GM18868 (cell line): ENCODE measurements at regions not wholly inside any gene's neighbourhood (a gene's known extent, or its start where the extent isn't known, plus 50 kb on each side); places are given as distances from the start of the nearest gene placed in this dataset.

Experiments
- ATAC-seq: cut with Tn5 transposase; IDR thresholded peaks from one replicate; pipeline ENCODE4 v1.9.1; 2021; ENCODE audit warnings: mild to moderate bottlenecking, moderate library complexity; ENCODE audit not compliant: unreplicated experiment

GRCh38 chr16:86765389-86766026, 187.2 kb downstream of the FOXL1 start:
- ATAC-seq = no peak

DNA sequence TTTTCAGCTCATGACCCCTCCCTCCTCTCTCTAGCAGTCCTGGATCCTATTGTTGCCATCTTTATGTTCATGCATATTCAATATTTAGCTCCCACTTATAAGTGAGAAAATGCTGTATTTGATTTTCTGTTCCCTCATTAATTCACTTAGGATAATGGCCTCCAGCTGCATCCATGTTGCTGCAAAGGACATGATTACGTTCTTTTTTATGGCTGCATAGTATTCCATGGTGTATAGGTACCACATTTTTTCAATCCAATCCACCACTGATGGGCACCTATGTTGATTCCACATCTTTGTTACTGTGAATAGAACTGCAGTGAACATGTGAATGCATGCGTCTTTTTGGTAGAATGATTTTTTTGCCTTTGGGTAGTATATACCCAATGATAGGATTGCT, 188.4 kb downstream of the FOXL1 start:
- no peak for ATAC-seq

GRCh38 chr16:86768228-86768791, 190.0 kb downstream of the FOXL1 start:
- no peak for ATAC-seq

DNA sequence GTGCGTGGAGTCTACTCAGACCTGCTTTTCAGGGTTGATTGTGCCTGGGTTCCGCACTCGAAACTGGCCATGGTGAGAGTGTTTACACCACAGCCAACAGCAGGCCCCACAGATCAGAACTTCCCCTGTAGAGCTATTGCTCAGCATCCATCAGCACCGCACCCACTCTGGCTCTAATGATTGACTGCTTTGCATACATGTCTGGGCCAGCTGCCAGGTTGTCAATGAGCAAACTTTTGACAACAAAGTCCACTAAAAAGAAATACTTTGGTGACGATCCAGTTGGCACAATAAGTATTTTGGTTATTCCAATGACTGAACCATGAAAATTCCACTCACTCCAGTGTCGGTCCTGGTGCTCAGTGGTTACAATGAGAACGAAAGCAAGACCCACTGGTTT, 190.7 kb downstream of the FOXL1 start:
- no peak for ATAC-seq

GRCh38 chr16:86771506-86772460, 193.4 kb downstream of the FOXL1 start:
- no peak for ATAC-seq

DNA sequence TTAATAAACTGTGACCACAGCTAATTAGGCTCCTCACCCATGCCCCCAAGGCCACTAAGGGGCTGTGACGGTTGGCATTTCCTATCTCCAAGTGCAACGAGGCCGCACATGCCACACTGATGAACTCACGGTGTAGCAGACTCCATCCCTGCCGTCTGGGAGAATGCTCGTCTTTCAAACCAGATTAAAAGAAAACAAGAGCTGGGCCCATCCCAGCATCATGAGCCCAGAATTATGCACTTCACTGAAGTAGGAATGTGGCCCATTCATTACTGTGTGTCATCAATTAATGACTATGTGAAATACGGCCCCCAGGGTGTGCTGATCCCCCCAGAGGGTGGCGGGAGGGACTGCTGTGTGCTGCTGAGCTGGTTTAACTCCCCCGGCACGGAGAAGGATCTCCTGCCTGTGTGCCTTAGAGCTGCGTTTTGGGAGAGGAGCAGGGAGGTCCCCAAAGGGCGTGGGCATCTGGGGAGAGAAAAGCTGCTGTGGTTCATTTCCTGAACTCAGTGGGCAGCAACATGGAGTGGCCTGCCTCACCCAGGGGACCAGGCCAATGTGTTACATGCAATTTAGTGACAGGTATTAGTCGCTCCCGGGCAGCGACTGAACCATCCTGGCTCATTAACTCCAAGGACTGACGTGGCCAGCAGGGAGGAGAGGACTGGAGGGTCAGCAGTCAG, 194.5 kb downstream of the FOXL1 start:
- no peak for ATAC-seq

DNA sequence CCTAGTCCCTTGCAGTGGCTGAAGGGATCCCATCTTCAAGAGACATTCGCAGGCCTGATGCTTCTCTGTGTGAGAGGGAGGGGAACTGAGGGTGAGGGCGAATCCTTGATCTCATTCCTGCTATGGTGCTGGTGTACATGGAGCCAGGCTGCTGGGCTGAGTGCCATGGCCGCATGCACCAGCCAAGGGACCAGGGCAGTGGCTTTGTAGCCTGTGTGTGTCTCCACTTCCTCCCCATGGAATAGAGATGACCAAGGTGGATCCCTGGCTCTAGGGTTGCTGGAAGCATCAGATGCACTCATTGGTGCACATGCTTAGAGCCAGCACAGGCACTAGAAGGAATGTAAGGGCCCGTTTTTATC, 195.0 kb downstream of the FOXL1 start:
- no peak for ATAC-seq

- no peak for ATAC-seq
Measured at GRCh38 chr16:86774931-86775330, 196.6 kb downstream of the FOXL1 start.

DNA sequence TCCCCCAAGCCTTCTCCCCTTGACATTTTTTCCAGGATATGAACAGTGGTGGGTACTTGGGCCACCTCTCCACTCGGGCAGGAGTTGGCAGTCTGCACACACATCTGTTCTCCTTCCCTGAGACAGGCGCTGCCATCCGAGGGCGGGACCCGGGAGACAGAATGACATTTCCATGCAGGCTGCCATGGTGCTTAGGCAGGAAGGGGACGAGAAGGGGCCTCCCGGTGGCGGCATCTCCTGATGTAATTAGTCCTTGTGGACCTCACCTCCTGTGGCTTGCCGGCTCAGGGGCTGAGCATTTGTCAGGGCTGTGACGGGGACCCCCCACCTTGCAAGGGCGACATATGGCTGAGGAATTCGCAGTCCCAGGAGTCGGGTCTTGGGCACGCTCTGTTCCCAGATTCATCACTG, 197.2 kb downstream of the FOXL1 start:
- ATAC-seq = no peak

DNA sequence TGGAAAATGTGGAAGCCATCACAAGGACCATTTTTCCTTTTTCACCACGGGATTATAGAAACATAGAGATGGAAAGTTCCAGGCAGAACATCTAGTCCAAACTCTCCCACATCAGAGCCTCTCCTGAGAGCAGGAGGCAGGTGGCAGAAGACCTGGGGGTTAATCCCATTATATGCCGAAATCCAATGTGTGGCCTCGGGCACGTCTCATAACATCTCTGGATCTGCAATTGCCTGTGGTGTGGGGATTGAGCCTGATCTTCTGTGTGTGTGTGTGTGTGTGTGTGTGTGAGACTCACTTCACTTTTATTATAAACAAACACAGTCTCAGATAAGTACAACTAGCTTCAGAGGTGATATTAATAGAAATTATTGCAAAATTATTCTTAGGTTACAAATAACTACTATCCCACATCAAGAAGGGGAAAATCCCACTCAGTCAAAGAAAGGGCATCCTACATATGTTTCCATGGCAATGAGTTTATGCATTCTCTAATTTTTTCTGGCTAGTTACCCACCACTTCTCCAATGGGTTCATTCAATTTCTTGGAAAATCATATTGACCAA, 199.1 kb downstream of the FOXL1 start:
- no peak for ATAC-seq

DNA sequence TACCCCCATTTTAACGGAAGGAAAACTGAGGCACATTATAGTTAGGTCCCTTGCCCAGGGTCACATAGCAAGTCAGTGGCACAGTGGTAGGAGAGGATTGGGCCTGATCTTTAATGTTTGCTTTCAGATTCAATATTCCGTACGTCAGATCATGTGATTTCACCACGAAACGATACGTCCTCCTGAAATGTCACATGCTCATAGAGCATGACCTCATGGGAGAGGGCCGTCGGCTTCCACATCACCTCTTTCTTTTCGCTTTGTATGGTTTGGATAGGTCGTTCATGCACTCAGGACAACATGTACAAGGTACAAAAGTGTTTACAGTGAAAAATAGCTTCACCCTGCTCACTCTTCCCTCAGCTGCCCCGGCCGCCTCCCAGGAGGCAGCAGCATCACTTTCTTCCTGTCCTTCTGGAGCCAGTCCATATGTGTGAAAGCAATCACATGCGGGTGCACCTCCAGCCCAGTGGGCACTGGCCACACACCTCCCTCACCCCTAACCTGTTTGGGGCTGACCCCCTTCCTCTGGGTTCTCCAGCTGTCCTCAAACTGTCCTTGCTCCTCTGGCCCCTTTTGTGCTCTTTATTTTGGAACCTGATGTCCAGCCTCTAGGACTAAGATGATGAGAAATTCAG, 199.9 kb downstream of the FOXL1 start:
- ATAC-seq = no peak

GRCh38 chr16:86778978-86779377, 200.6 kb downstream of the FOXL1 start:
- no peak for ATAC-seq

DNA sequence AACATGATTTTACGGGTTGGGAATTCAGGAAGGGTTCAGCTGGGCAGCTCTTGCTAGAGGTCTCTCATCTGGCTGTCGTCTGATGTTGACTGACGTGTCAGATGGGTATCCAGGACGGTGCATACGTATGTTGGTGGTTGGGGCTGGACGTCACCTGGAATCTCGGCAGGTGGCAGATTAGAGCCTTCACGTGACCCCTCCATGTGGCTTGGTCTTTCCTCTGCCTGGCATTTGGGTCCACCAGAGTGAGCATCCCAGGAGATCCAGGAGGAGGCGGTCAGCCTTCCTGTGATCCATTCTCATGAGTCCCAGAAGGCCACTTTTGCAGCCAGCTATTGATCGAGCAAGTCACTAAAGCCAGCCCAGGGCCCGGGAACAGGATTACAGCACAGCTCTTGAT, 202.7 kb downstream of the FOXL1 start:
- no peak for ATAC-seq

- ATAC-seq = no peak
Measured at GRCh38 chr16:86783636-86784626, 205.6 kb downstream of the FOXL1 start.

DNA sequence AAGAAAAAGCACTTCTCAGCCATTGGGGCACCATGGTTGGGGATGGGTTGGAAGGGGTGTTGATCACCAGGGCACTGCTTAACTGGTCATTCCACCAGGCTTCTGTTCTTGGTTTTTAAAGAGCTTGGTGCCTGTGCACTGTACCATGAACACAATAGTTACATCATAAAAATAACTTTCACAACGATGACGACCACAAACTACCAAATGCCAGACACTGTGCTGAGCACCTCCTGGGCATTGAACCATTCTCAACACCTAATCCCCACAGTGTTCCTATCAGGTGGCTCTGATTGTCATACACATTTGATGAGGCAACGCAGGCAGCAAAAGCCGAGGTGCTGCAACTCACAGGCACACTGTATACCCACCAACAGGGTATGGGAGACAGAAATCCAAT, 208.0 kb downstream of the FOXL1 start:
- no peak for ATAC-seq

GRCh38 chr16:86786994-86787393, 208.6 kb downstream of the FOXL1 start:
- no peak for ATAC-seq

DNA sequence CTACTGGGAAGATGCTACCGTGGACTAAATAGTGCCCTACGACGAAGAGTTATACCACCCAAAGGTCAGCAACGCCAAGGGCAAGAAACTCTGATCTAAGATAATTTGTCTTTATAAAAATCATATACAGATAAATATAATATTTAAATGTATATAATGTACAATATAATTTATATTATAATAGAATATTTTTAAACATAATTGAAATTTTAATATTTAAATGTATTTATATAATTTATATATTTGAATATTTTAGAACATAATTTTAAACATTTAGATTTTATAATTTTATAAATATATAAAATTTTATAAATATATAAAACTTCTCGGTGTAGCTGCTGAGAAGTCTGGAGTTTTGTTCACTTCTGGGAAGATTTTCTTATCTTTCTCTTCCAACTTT, 209.2 kb downstream of the FOXL1 start:
- ATAC-seq = no peak

DNA sequence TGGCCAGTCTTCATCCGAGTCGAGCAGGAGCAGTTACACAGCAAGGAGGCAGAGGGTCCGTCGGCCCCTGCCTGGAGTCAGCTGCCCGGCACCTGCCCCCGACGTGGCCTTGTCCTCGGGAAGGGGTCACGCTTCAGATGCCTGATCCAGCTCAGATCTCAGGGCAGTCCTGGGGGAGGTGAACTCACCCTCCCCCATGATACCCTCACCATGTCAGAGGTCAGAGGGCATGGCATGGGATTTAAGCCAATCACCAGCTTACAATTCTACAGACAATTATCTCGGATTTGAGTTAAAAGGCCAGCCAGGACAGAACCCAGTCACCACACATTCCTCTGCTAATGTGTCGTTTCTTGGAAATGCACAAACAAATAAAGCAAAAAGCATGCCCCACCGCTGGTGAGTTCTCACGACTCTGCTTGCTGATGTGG, 211.3 kb downstream of the FOXL1 start:
- ATAC-seq = no peak

- ATAC-seq = no peak
Measured at GRCh38 chr16:86791287-86792035, 213.1 kb downstream of the FOXL1 start.
